ENCODE measurements at regions not wholly inside any gene's neighbourhood (a gene's known extent, or its start where the extent isn't known, plus 50 kb on each side); places are given as distances from the start of the nearest gene placed in this dataset.
A peak's percentile ranks its signal among the peaks of the same experiment; 100 is the strongest.

- DNase-seq, result no peak
These were observed 57.1 kb upstream of the ATG10 start for GRCh38 chr5:81914696-81915095.

GRCh38 chr5:81912933-81913332 lies 58.9 kb upstream of the ATG10 start:
- no peak for DNase-seq

GRCh38 chr5:81909677-81910076 lies 62.1 kb upstream of the ATG10 start:
- DNase-seq, result no peak

GRCh38 chr5:81908771-81909170 lies 63.1 kb upstream of the ATG10 start:
- no peak for DNase-seq

- no peak for DNase-seq
These were observed 63.8 kb upstream of the ATG10 start for GRCh38 chr5:81908044-81908443.

- no peak for DNase-seq
These were observed 64.7 kb upstream of the ATG10 start for GRCh38 chr5:81907012-81907635.

- no peak for DNase-seq
These were observed 65.7 kb upstream of the ATG10 start for GRCh38 chr5:81906086-81906485.

- no peak for DNase-seq
These were observed 67.0 kb upstream of the ATG10 start for GRCh38 chr5:81904861-81905260.

GRCh38 chr5:81904166-81904565 lies 67.7 kb upstream of the ATG10 start:
- DNase-seq, result no peak

- no peak for DNase-seq
These were observed 70.2 kb upstream of the ATG10 start for GRCh38 chr5:81901586-81901985.

- DNase-seq, result no peak
These were observed 72.7 kb upstream of the ATG10 start for GRCh38 chr5:81899123-81899522.

GRCh38 chr5:81898403-81898802 lies 73.4 kb upstream of the ATG10 start:
- no peak for DNase-seq

GRCh38 chr5:81896764-81897163 lies 75.1 kb upstream of the ATG10 start:
- no peak for DNase-seq

GRCh38 chr5:81895307-81895706 lies 76.5 kb upstream of the ATG10 start:
- no peak for DNase-seq

- no peak for DNase-seq
These were observed 77.9 kb upstream of the ATG10 start for GRCh38 chr5:81893961-81894360.

GRCh38 chr5:81884871-81885270 lies 87.0 kb upstream of the ATG10 start:
- DNase-seq, result no peak

GRCh38 chr5:81883371-81883770 lies 88.5 kb upstream of the ATG10 start:
- DNase-seq, result no peak

- no peak for DNase-seq
These were observed 90.2 kb upstream of the ATG10 start for GRCh38 chr5:81881595-81881994.

GRCh38 chr5:81879936-81880335 lies 91.9 kb upstream of the ATG10 start:
- DNase-seq, result no peak

GRCh38 chr5:81878333-81878732 lies 93.5 kb upstream of the ATG10 start:
- DNase-seq, result no peak

- DNase-seq, result no peak
These were observed 104.8 kb upstream of the ATG10 start for GRCh38 chr5:81866994-81867393.

GRCh38 chr5:81860778-81861177 lies 109.9 kb upstream of the SSBP2 start:
- DNase-seq, result no peak

- DNase-seq, result no peak
These were observed 108.7 kb upstream of the SSBP2 start for GRCh38 chr5:81859624-81860023.

- peak; percentile 79 for DNase-seq
These were observed 106.3 kb upstream of the SSBP2 start for GRCh38 chr5:81856948-81857928.
